ENCODE measurements at regions not wholly inside any gene's neighbourhood (a gene's known extent, or its start where the extent isn't known, plus 50 kb on each side); places are given as distances from the start of the nearest gene placed in this dataset.

GRCh38 chr16:62927122-62927521 is 890.9 kb upstream of the CDH8 start:
- Mint-ChIP-seq H3K27ac (no peak overlapping the region), H3K36me3 (peaks cover 0 to 6% of the 10 kb centered on the region in 2 donors), H3K9me3 (peaks cover 27 to 37% of the 10 kb centered on the region in 2 donors)
- no peak for ATAC-seq
- no peak for DNase-seq (ENCODE audit: low spot score in 2 of 2)

- Mint-ChIP-seq H3K36me3 (peaks cover 0 to 6% of the 10 kb centered on the region in 2 donors), H3K9me3 (peaks cover 28 to 37% of the 10 kb centered on the region in 2 donors), H3K27ac (no peak overlapping the region)
- no peak for DNase-seq (ENCODE audit: low spot score in 2 of 2)
- no peak for ATAC-seq
These were observed 890.0 kb upstream of the CDH8 start for GRCh38 chr16:62926121-62926801.

- DNase-seq (ENCODE audit: low spot score in 2 of 2) = no peak
- H3K27ac Mint-ChIP-seq = no peak overlapping the region
- ATAC-seq = no peak
- H3K9me3 Mint-ChIP-seq = peaks cover 20 to 26% of the 10 kb centered on the region in 2 donors
- H3K36me3 Mint-ChIP-seq = no peaks in the 10 kb centered on the region
These were observed 885.7 kb upstream of the CDH8 start for GRCh38 chr16:62921904-62922303.

GRCh38 chr16:62913924-62914323 is 877.7 kb upstream of the CDH8 start:
- Mint-ChIP-seq H3K36me3 (peaks cover 5 to 7% of the 10 kb centered on the region in 2 donors), H3K9me3 (peaks cover 12 to 21% of the 10 kb centered on the region in 2 donors), H3K27ac (no peak overlapping the region)
- DNase-seq (ENCODE audit: low spot score in 2 of 2) (no peak), ATAC-seq (no peak)

- no peak for ATAC-seq
- H3K27ac Mint-ChIP-seq = no peak overlapping the region
- no peak for DNase-seq (ENCODE audit: low spot score in 2 of 2)
- H3K36me3 Mint-ChIP-seq = peaks cover 5 to 7% of the 10 kb centered on the region in 2 donors
- peaks cover 8 to 21% of the 10 kb centered on the region in 2 donors for H3K9me3 Mint-ChIP-seq
These were observed 877.1 kb upstream of the CDH8 start for GRCh38 chr16:62913333-62913732.

- peaks cover 5 to 7% of the 10 kb centered on the region in 2 donors for H3K36me3 Mint-ChIP-seq
- ATAC-seq = no peak
- no peak for DNase-seq (ENCODE audit: low spot score in 2 of 2)
- no peak overlapping the region for H3K27ac Mint-ChIP-seq
- H3K9me3 Mint-ChIP-seq = peaks cover 22 to 30% of the 10 kb centered on the region in 2 donors
These were observed 873.4 kb upstream of the CDH8 start for GRCh38 chr16:62909597-62909996.

- Mint-ChIP-seq H3K9me3 (peaks cover 26 to 28% of the 10 kb centered on the region in 2 donors), H3K27ac (no peak overlapping the region), H3K36me3 (peaks cover 5 to 11% of the 10 kb centered on the region in 2 donors)
- ATAC-seq = no peak
- no peak for DNase-seq (ENCODE audit: low spot score in 2 of 2)
These were observed 871.3 kb upstream of the CDH8 start for GRCh38 chr16:62907562-62907961.

- Mint-ChIP-seq H3K36me3 (peaks cover 0 to 11% of the 10 kb centered on the region in 2 donors), H3K9me3 (peaks cover 23 to 24% of the 10 kb centered on the region in 2 donors), H3K27ac (no peak overlapping the region)
- ATAC-seq (no peak), DNase-seq (ENCODE audit: low spot score in 2 of 2) (no peak)
These were observed 867.8 kb upstream of the CDH8 start for GRCh38 chr16:62903961-62904502.

- Mint-ChIP-seq H3K9me3 (peaks cover 30 to 35% of the 10 kb centered on the region in 2 donors), H3K36me3 (peaks cover 0 to 29% of the 10 kb centered on the region in 2 donors), H3K27ac (no peak overlapping the region)
- no peak for DNase-seq (ENCODE audit: low spot score in 2 of 2)
- ATAC-seq = no peak
These were observed 863.5 kb upstream of the CDH8 start for GRCh38 chr16:62899737-62900136.

GRCh38 chr16:62889097-62889496 is 852.9 kb upstream of the CDH8 start:
- Mint-ChIP-seq H3K27ac (no peak overlapping the region), H3K36me3 (peaks cover 0 to 4% of the 10 kb centered on the region in 2 donors), H3K9me3 (peaks cover 31 to 33% of the 10 kb centered on the region in 2 donors)
- no peak for DNase-seq (ENCODE audit: low spot score in 2 of 2)
- ATAC-seq = no peak

- no peak for DNase-seq (ENCODE audit: low spot score in 2 of 2)
- ATAC-seq = no peak
- Mint-ChIP-seq H3K36me3 (peaks cover 0 to 4% of the 10 kb centered on the region in 2 donors), H3K9me3 (peaks cover 27 to 31% of the 10 kb centered on the region in 2 donors), H3K27ac (no peak overlapping the region)
These were observed 847.3 kb upstream of the CDH8 start for GRCh38 chr16:62883509-62883908.

GRCh38 chr16:62882552-62883221 is 846.4 kb upstream of the CDH8 start:
- ATAC-seq = no peak
- H3K27ac Mint-ChIP-seq = no peak overlapping the region
- H3K36me3 Mint-ChIP-seq = peaks cover 0 to 4% of the 10 kb centered on the region in 2 donors
- DNase-seq (ENCODE audit: low spot score in 2 of 2) = no peak
- H3K9me3 Mint-ChIP-seq = peaks cover 25 to 29% of the 10 kb centered on the region in 2 donors

GRCh38 chr16:62876133-62876532 is 839.9 kb upstream of the CDH8 start:
- H3K27ac Mint-ChIP-seq = no peak overlapping the region
- peaks cover 16 to 29% of the 10 kb centered on the region in 2 donors for H3K9me3 Mint-ChIP-seq
- no peak for DNase-seq (ENCODE audit: low spot score in 2 of 2)
- ATAC-seq = no peak
- peaks cover 0 to 5% of the 10 kb centered on the region in 2 donors for H3K36me3 Mint-ChIP-seq

- DNase-seq (ENCODE audit: low spot score in 2 of 2) (no peak), ATAC-seq (no peak)
- Mint-ChIP-seq H3K27ac (no peak overlapping the region), H3K9me3 (peaks cover 16 to 35% of the 10 kb centered on the region in 2 donors), H3K36me3 (peaks cover 0 to 5% of the 10 kb centered on the region in 2 donors)
These were observed 836.1 kb upstream of the CDH8 start for GRCh38 chr16:62872339-62872738.

- Mint-ChIP-seq H3K9me3 (peaks cover 19 to 22% of the 10 kb centered on the region in 2 donors), H3K36me3 (peaks cover 0 to 5% of the 10 kb centered on the region in 2 donors), H3K27ac (no peak overlapping the region)
- DNase-seq (ENCODE audit: low spot score in 2 of 2) (no peak), ATAC-seq (no peak)
These were observed 834.3 kb upstream of the CDH8 start for GRCh38 chr16:62870554-62870953.

- Mint-ChIP-seq H3K36me3 (peaks cover 0 to 5% of the 10 kb centered on the region in 2 donors), H3K9me3 (peaks cover 15 to 19% of the 10 kb centered on the region in 2 donors), H3K27ac (no peak overlapping the region)
- DNase-seq (ENCODE audit: low spot score in 2 of 2) = no peak
- ATAC-seq = no peak
These were observed 833.6 kb upstream of the CDH8 start for GRCh38 chr16:62869837-62870236.

- ATAC-seq (no peak), DNase-seq (ENCODE audit: low spot score in 2 of 2) (no peak)
These were observed 826.9 kb upstream of the CDH8 start for GRCh38 chr16:62863139-62863538.

More at GRCh38 chr16:62863139-62863538, 826.9 kb upstream of the CDH8 start:
- Mint-ChIP-seq H3K27ac (no peak overlapping the region), H3K9me3 (peaks cover 10 to 14% of the 10 kb centered on the region in 2 donors), H3K36me3 (peaks cover 0 to 4% of the 10 kb centered on the region in 2 donors)
